ENCODE measurements at regions not wholly inside any gene's neighbourhood (a gene's known extent, or its start where the extent isn't known, plus 50 kb on each side); places are given as distances from the start of the nearest gene placed in this dataset.
A peak's percentile ranks its signal among the peaks of the same experiment; 100 is the strongest.

DNA sequence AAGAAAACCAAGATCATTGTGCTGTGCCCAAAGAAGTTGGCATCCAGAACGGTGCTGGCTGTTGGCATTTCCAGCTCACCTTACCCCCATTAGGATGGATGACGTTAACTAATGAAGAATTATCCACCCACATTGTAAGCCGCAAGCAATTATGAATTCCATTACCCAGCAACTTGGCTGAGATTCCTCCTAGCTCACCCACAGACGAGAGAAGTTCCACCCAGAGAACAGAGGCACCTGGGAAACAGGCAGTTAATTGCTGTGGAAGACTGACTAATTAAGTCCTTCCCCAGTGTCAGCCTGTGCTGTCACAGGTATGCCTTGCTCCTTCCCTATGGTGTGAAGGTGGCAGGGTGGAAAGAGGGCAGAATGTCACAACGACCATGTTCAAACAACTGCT, 456.2 kb upstream of the CDH5 start:
- ChIA-PET CTCF (ENCODE audit: partially characterized antibody) (interaction anchor here (1.0 to 2.0 kb wide), 5 partner anchors 9 to 115 kb away, joined by 3 to 5 read pairs (median 5); no protein-coding TSS in a partner anchor), POLR2A (ENCODE audit: partially characterized antibody) (no interaction called here)
- FAIRE-seq, result no peak
- TF ChIP-seq CHD1 (IDR thresholded peaks at IDR 0.05; ENCODE audit: low read depth, low read length) (no peak), RBBP5 (IDR thresholded peaks at IDR 0.05; ENCODE audit: borderline replicate concordance, low read depth, low read length) (no peak)
- no peak overlapping the region for H3K9ac ChIP-seq (replicated peaks in 1 of 4; ENCODE audit: extremely low read depth in 1 of 4, low read depth in 3 of 4, low read length in 3 of 4)
- peaks cover 0 to 3% (median 0%) of the 10 kb centered on the region in 4 experiments; a peak in 1 of 7 replicates for H3K4me1 ChIP-seq (replicated peaks in 1 of 4; ENCODE audit: control insufficient read depth in 3 of 4, insufficient read depth in 4 of 4, low read length in 3 of 4)
- no peak overlapping the region for H3K4me2 ChIP-seq (ENCODE audit: insufficient read depth in 1 of 2, low read depth in 2 of 2, low read length in 2 of 2)
- no peak overlapping the region for H3K18ac ChIP-seq (ENCODE audit: extremely low read depth, low read length)
- no peak overlapping the region for H2BK20ac ChIP-seq (ENCODE audit: low read length)
- no peaks in the 10 kb centered on the region for H3K79me1 ChIP-seq (ENCODE audit: low read depth, low read length)
- no peak overlapping the region for H3K14ac ChIP-seq (ENCODE audit: insufficient read length)
- H3K27ac ChIP-seq (ENCODE audit: low read depth, low read length), result no peak overlapping the region
- no peaks in the 10 kb centered on the region; a peak in 1 of 8 replicates for H3K36me3 ChIP-seq (ENCODE audit: control insufficient read depth in 2 of 4, insufficient read depth in 4 of 4, low read length in 3 of 4)
- no peak overlapping the region for H3K23ac ChIP-seq (ENCODE audit: insufficient read length)
- H3K27me3 ChIP-seq (replicated peaks in 1 of 4; ENCODE audit: control insufficient read depth in 3 of 4, extremely low read depth in 1 of 4, insufficient read depth in 3 of 4, low read length in 3 of 4), result no peaks in the 10 kb centered on the region
- no peaks in the 10 kb centered on the region for H3K9me3 ChIP-seq (ENCODE audit: insufficient read depth in 2 of 2, low read depth in 1 of 2, low read length in 1 of 2)
- H2BK15ac ChIP-seq (ENCODE audit: low read length), result peak overlapping the region; percentile 40; the same call in 1 of the 2 replicates
- H4K91ac ChIP-seq (replicated peaks; ENCODE audit: insufficient read length, low read length), result no peak overlapping the region
- H3K79me2 ChIP-seq (ENCODE audit: control insufficient read depth in 1 of 2, insufficient read depth in 2 of 2, low read length in 2 of 2), result no peaks in the 10 kb centered on the region
- H2AFZ ChIP-seq (ENCODE audit: low read length), result no peak overlapping the region
- no peak overlapping the region for H4K8ac ChIP-seq (ENCODE audit: extremely low read depth, insufficient read depth, low read length)
- H2BK12ac ChIP-seq (ENCODE audit: low read depth, low read length), result no peak overlapping the region
- no peak for DNase-seq (ENCODE audit: low read depth in 1 of 2, low spot score in 2 of 2)
- H2BK120ac ChIP-seq (replicated peaks; ENCODE audit: low read depth, low read length), result no peak overlapping the region
- H4K20me1 ChIP-seq (replicated peaks in 1 of 2; ENCODE audit: control insufficient read depth in 1 of 2, insufficient read depth in 2 of 2, low read length in 2 of 2), result no peaks in the 10 kb centered on the region
- WGBS, 2 experiments (ENCODE audit: extremely low coverage in 1 of 2, insufficient coverage in 1 of 2, insufficient read length in 1 of 2, insufficient replicate concordance in 2 of 2, low coverage in 1 of 2, low lambda C conversion rate in 2 of 2, missing lambda C conversion rate in 1 of 2), result 93% methylated on average over 5 of the region's 5 CpGs; no CpG with 5 or more reads in 1 of the 2 experiments
- H2BK5ac ChIP-seq (ENCODE audit: low read depth, low read length), result no peak overlapping the region
- no peaks in the 10 kb centered on the region for H3K23me2 ChIP-seq (ENCODE audit: low read depth, low read length)
- H3K4ac ChIP-seq (replicated peaks; ENCODE audit: insufficient read length, low read depth, low read length), result no peak overlapping the region
- H3K4me3 ChIP-seq (ENCODE audit: extremely low read depth in 1 of 4, insufficient read depth in 2 of 4, low read depth in 3 of 4, low read length in 4 of 4), result no peak overlapping the region
- no peak overlapping the region for H4K5ac ChIP-seq (ENCODE audit: insufficient read length, low read depth, low read length)
- H3K56ac ChIP-seq (replicated peaks; ENCODE audit: insufficient read length, low read depth, low read length), result no peak overlapping the region
- no peak overlapping the region for H2AK5ac ChIP-seq (ENCODE audit: low read depth, low read length)

All from H1 (cell line).